OCI-LY7 (cell line): ENCODE measurements at regions not wholly inside any gene's neighbourhood (a gene's known extent, or its start where the extent isn't known, plus 50 kb on each side); places are given as distances from the start of the nearest gene placed in this dataset.

Source experiments
- BruUV-seq: library from RNA; stranded (reverse); fragments of 400-500 nt; replicated peaks from 2 replicates; lab custom pipeline; 2021; lab: Mats Ljungman, UMichigan
- CTCF ChIA-PET: fragments of 300-600 bp; sonication (Branson Sonifier 250); formaldehyde crosslinking; loops from one replicate; lab custom pipeline; 2022; ENCODE audit warnings: antibody characterized with exemption; ENCODE audit not compliant: unreplicated experiment; lab: Charles Lee
- POLR2A ChIA-PET: fragments of 300-600 bp; sonication (Branson Sonifier 250); formaldehyde crosslinking; loops from one replicate; lab custom pipeline; 2022; ENCODE audit warnings: antibody characterized with exemption; lab: Charles Lee
- DNase-seq: peaks from one replicate; pipeline ENCODE4 v3.0.0-alpha.2; 2015; ENCODE audit warnings: low spot score
- H2AFZ ChIP-seq: fragments of 200-600 bp; sonication (generic), shearing (Covaris generic); 2 replicates; pipeline ENCODE4 v1.6.1; 2014; ENCODE audit warnings: mild to moderate bottlenecking, antibody characterized with exemption, low read length, moderate library complexity
- H3K27ac ChIP-seq: fragments of 200-600 bp; sonication (generic); 2 replicates; pipeline ENCODE4 v1.5.1; 2014; ENCODE audit warnings: mixed run types, low read depth, mild to moderate bottlenecking, moderate library complexity, low read length, inconsistent platforms; ENCODE audit not compliant: poor library complexity, severe bottlenecking
- H3K36me3 ChIP-seq: fragments of 200-600 bp; sonication (generic); 2 replicates; pipeline ENCODE4 v1.6.1; 2014; ENCODE audit warnings: mild to moderate bottlenecking, antibody characterized with exemption, low read length, moderate library complexity, mixed read lengths; ENCODE audit not compliant: insufficient read depth
- H3K4me1 ChIP-seq: fragments of 200-600 bp; sonication (generic); 2 replicates; pipeline ENCODE4 v1.5.1; 2014; ENCODE audit warnings: mild to moderate bottlenecking, low read length; ENCODE audit not compliant: insufficient read depth, poor library complexity, severe bottlenecking
- H3K4me2 ChIP-seq: fragments of 200-600 bp; sonication (generic); 2 replicates; pipeline ENCODE4 v1.6.1; 2014; ENCODE audit warnings: mild to moderate bottlenecking, low read length
- H3K4me3 ChIP-seq: fragments of 200-600 bp; sonication (generic); 2 replicates; pipeline ENCODE4 v1.5.1; 2014; ENCODE audit warnings: mild to moderate bottlenecking, low read depth, low read length; ENCODE audit not compliant: poor library complexity, severe bottlenecking
- H3K79me2 ChIP-seq: fragments of 200-600 bp; sonication (generic); 2 replicates; pipeline ENCODE4 v1.6.1; 2016; ENCODE audit warnings: low read depth, mild to moderate bottlenecking, low read length, moderate library complexity, mixed read lengths; ENCODE audit not compliant: insufficient read depth
- H3K9me2 ChIP-seq: fragments of 200-600 bp; sonication (generic); 2 replicates; pipeline ENCODE4 v1.6.1; 2016; ENCODE audit warnings: mild to moderate bottlenecking, low read length, mixed read lengths; ENCODE audit not compliant: insufficient read depth
- H3K9me3 ChIP-seq: fragments of 200-600 bp; sonication (generic); 2 replicates; pipeline ENCODE4 v1.6.1; 2014; ENCODE audit warnings: mild to moderate bottlenecking, mixed run types, low read length, mixed read lengths
- H4K20me1 ChIP-seq: fragments of 200-600 bp; sonication (generic); 2 replicates; pipeline ENCODE4 v1.6.1; 2014; ENCODE audit warnings: mild to moderate bottlenecking, antibody characterized with exemption, low read length, moderate library complexity, mixed read lengths; ENCODE audit not compliant: insufficient read depth
- CTCF ChIP-seq: fragments of 200-600 bp; sonication (generic); conservative IDR thresholded peaks from 2 replicates; pipeline ENCODE4 v1.5.1; 2014; ENCODE audit warnings: mild to moderate bottlenecking, antibody characterized with exemption, low read length, moderate library complexity, mixed read lengths
- EZH2phosphoT487 ChIP-seq: fragments of 200-600 bp; sonication (generic); IDR thresholded peaks from 2 replicates; pipeline ENCODE4 v1.6.1; 2018; ENCODE audit warnings: low read depth, borderline replicate concordance, mild to moderate bottlenecking, mixed run types, antibody characterized with exemption, low read length, moderate library complexity, mixed read lengths
- intact Hi-C: fragments of 100-400 bp; cut with micrococcal nuclease; formaldehyde crosslinking; loops from one replicate; pipeline ENCODE4 v1.10.0; 2022; ENCODE audit not compliant: unreplicated experiment

GRCh38 chr16:52650789-52651188 is 103.8 kb upstream of the TOX3 start:
- H4K20me1 ChIP-seq = no peaks in the 10 kb centered on the region
- no peak overlapping the region for H3K4me3 ChIP-seq
- no peaks in the 10 kb centered on the region for H3K36me3 ChIP-seq
- no peak for TF ChIP-seq CTCF
- no peak for TF ChIP-seq EZH2phosphoT487
- H3K4me1 ChIP-seq = no peaks in the 10 kb centered on the region
- no peaks in the 10 kb centered on the region for H3K9me3 ChIP-seq
- H3K9me2 ChIP-seq = no peaks in the 10 kb centered on the region
- POLR2A ChIA-PET = no interaction called here
- no peak overlapping the region for H3K4me2 ChIP-seq
- H2AFZ ChIP-seq = no peak overlapping the region
- BruUV-seq = no TSS peak
- H3K27ac ChIP-seq = no peak overlapping the region
- DNase-seq = no peak
- intact Hi-C loops = no loop called here
- CTCF ChIA-PET = no interaction called here
- no peaks in the 10 kb centered on the region for H3K79me2 ChIP-seq

- no peak overlapping the region for H3K4me3 ChIP-seq
- H3K27ac ChIP-seq = no peak overlapping the region
- no peak overlapping the region for H3K4me2 ChIP-seq
- no peaks in the 10 kb centered on the region for H4K20me1 ChIP-seq
- no TSS peak for BruUV-seq
- H3K36me3 ChIP-seq = no peaks in the 10 kb centered on the region
- no peak overlapping the region for H2AFZ ChIP-seq
- H3K9me3 ChIP-seq = no peaks in the 10 kb centered on the region
- H3K79me2 ChIP-seq = no peaks in the 10 kb centered on the region
- no peak for TF ChIP-seq CTCF
- no peak for TF ChIP-seq EZH2phosphoT487
- H3K9me2 ChIP-seq = no peaks in the 10 kb centered on the region
- ChIA-PET CTCF (no interaction called here), POLR2A (no interaction called here)
- no peaks in the 10 kb centered on the region for H3K4me1 ChIP-seq
- intact Hi-C loops = no loop called here
- DNase-seq = no peak
These were observed 103.4 kb upstream of the TOX3 start for GRCh38 chr16:52650318-52650717.

- ChIA-PET POLR2A (no interaction called here), CTCF (interaction anchor here (0.5 kb wide), 1 partner anchor 705 kb away, joined by 3 read pairs; no protein-coding TSS in a partner anchor)
- Histone ChIP-seq H3K9me2 (no peaks in the 10 kb centered on the region), H3K79me2 (no peaks in the 10 kb centered on the region), H2AFZ (no peak overlapping the region), H4K20me1 (no peaks in the 10 kb centered on the region), H3K4me3 (no peak overlapping the region), H3K9me3 (no peaks in the 10 kb centered on the region), H3K4me1 (no peaks in the 10 kb centered on the region), H3K27ac (no peak overlapping the region), H3K4me2 (no peak overlapping the region), H3K36me3 (no peaks in the 10 kb centered on the region)
- no peak for TF ChIP-seq EZH2phosphoT487
- no peak for DNase-seq
- intact Hi-C loops = no loop called here
- BruUV-seq = no TSS peak
These were observed 102.9 kb upstream of the TOX3 start for GRCh38 chr16:52649870-52650269.
